NCI-H1048 (cell line): ENCODE measurements at regions not wholly inside any gene's neighbourhood (a gene's known extent, or its start where the extent isn't known, plus 50 kb on each side); places are given as distances from the start of the nearest gene placed in this dataset.

Source experiments
- DNase-seq: peaks from one replicate; lab custom pipeline; 2025; lab: John Stamatoyannopoulos, UW

GRCh38 chr15:94008104-94009074 is 223.0 kb upstream of the MCTP2 start:
- no peak for DNase-seq

GRCh38 chr15:94004697-94005096 is 226.7 kb upstream of the MCTP2 start:
- no peak for DNase-seq

- no peak for DNase-seq
Measured at GRCh38 chr15:94002041-94002440, 229.3 kb upstream of the MCTP2 start.

DNA sequence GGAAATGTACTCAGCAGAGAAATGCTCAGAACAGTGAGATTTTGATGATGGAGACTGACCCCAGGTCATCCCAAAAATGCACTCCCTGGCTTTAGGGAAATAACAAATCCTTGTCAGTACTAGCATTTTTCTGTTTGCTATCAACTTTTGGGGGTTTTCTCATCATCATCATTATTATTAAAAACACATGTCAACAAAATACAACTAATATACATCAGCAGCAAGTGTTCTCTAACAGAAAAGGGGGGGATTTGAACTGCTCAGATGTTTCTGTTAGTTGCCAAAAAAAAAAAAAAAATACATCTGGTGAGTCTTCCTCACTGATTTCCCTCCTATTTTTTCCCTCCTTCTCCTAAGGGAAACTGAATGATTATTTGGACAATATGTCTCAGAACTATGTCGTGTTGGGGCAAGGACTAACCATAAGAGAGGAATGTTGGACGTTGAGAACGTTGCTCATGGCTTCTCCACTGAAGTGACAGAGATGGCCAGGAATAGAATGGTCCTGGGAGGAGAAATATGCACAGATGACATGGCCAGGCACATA is 230.0 kb upstream of the MCTP2 start:
- DNase-seq = no peak

DNA sequence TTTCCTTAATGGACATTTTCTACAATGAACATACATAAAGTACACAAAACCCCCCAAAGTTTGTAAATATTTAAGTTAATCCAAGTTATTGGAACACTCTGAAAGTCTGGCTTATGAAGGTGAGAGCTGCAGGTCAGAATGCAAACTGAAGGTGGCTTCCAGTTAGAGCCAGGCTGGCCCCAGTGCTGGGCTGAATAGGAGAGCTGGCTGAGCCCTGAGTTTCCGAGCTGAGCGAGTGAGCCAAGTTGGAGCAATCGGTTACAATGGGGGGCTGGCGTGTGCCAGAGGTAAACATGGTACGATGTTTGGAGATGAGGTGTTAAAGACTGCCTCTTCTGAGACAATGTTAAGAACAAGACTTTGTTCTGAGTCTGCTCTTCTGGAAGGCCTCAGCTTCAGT is 230.8 kb upstream of the MCTP2 start:
- no peak for DNase-seq

GRCh38 chr15:93997071-93997658 is 234.2 kb upstream of the MCTP2 start:
- DNase-seq = peak; percentile 8

GRCh38 chr15:93989440-93989998 is 241.8 kb upstream of the MCTP2 start:
- no peak for DNase-seq

DNA sequence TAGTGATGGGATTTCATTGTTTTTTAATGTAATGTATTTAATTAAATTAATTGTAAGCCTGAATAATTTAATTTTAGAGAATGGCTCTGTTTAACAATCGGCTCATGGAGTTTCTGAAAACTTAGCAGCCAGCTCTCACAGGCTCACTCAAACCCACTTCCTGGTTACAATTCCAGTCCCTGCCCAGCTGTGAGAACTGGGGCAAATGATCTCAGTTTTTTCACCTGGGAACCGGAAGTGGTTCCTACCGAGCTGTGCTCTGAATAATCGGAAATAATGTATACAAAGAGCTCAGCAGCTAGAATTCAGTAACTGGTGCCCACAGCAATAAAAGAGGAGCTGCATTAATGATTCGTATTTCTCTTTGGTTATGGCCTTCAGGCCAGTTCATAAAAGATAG is 244.3 kb upstream of the MCTP2 start:
- no peak for DNase-seq

DNA sequence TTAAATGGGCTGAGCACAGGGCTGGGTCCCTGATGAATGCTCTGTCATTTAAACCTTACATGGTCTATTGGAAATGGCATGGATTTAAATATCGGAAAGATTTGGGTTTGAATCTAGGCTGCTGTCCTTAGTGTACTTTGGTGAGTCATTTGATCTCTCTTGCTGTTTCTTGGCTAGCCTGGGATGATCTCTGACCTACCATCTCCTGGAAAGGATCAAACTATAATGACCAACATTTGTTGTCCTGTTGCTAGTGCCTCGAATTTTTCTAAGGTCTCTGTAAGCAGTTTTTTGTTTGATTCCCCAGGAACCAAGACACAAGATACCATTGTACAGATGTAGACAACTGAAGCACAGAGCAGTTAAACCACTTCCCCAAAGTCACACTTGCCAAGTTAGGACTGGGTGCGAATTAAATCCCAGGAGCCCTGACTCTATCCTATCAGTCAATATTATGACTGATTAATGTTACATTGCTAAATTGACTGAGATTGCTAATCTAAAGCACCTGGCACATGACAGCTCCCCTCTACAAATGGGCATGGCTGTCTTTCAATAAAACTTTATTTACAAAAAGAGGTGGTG is 244.9 kb upstream of the MCTP2 start:
- DNase-seq = no peak

DNA sequence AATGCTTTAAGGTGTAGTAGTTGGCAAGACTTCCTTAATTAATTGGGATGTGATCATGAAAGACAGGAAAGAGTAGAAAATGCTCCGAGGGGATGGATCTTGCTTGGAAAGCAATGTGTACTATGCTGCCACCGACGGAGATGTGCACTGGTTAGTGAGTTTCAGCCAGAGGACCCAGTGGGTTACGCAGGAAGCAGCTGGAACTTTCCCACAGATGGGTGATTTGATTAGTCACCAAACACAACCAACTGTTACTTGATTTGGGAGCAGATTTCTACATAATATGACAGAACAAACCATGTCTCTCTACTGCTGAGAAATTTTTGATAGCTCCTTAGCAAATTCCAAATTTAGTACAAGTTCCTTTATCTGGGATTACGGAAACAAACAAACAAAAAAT is 245.4 kb upstream of the MCTP2 start:
- no peak for DNase-seq

- DNase-seq = no peak
Measured at GRCh38 chr15:93985176-93985575, 246.2 kb upstream of the MCTP2 start.

DNA sequence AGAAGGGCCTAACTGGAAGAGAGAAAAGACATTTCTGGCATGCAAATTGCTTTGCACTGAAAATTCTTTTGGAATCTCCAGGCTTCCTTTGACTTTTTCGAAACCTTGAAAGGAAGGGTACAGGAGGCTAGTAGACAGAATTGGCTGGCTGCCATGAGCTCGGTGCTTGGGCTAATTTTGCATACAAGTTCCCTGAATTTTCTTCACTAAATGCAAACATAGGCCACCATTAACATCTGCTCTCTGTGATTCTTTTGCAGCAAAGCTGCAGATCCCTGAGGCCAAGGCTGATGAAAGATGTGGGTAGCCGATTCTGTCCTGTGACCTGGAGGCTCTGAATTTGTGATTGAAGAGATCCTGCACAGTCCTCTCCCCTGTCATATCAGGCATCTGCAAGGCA is 247.8 kb upstream of the MCTP2 start:
- DNase-seq = no peak

- no peak for DNase-seq
Measured at GRCh38 chr15:93982226-93982727, 249.1 kb upstream of the MCTP2 start.

- no peak for DNase-seq
Measured at GRCh38 chr15:93981706-93982105, 249.7 kb upstream of the MCTP2 start.

- no peak for DNase-seq
Measured at GRCh38 chr15:93980261-93980911, 251.0 kb upstream of the MCTP2 start.

- no peak for DNase-seq
Measured at GRCh38 chr15:93974804-93975481, 256.4 kb upstream of the MCTP2 start.

GRCh38 chr15:93973287-93973686 is 258.1 kb upstream of the MCTP2 start:
- no peak for DNase-seq

- no peak for DNase-seq
Measured at GRCh38 chr15:93968773-93969172, 262.6 kb upstream of the MCTP2 start.

GRCh38 chr15:93965304-93965908 is 266.0 kb upstream of the MCTP2 start:
- DNase-seq = no peak

GRCh38 chr15:93954985-93955571 is 276.3 kb upstream of the MCTP2 start:
- DNase-seq = no peak
